Ishikawa (cell line): ENCODE measurements at regions not wholly inside any gene's neighbourhood (a gene's known extent, or its start where the extent isn't known, plus 50 kb on each side); places are given as distances from the start of the nearest gene placed in this dataset.

Source experiments
- CEBPB ChIP-seq: IDR thresholded peaks from 2 replicates; pipeline ENCODE4 v1.6.1; 2012
- CREB1 ChIP-seq: IDR thresholded peaks from 2 replicates; pipeline ENCODE4 v1.6.1; 2012; ENCODE audit warnings: low read depth
- TCF12 ChIP-seq: IDR thresholded peaks from 2 replicates; pipeline ENCODE4 v1.6.1; 2012; ENCODE audit warnings: low read depth

GRCh38 chr15:31569836-31570235 lies 243.2 kb downstream of the KLF13 start:
- TF ChIP-seq CEBPB (no peak), CREB1 (no peak), TCF12 (no peak)
